IMR-90 (cell line): ENCODE measurements at regions not wholly inside any gene's neighbourhood (a gene's known extent, or its start where the extent isn't known, plus 50 kb on each side); places are given as distances from the start of the nearest gene placed in this dataset.

Source experiments
- ATAC-seq: fragments of 200-7000 bp; cut with Tn5 transposase; 2 replicates; pipeline ENCODE4 v1.9.1; 2020; ENCODE audit warnings: low read depth, mild to moderate bottlenecking, moderate library complexity
- BruUV-seq: library from RNA; stranded (reverse); fragments of 400-500 nt; replicated peaks from 2 replicates; lab custom pipeline; 2021; lab: Mats Ljungman, UMichigan
- CTCF ChIA-PET: fragments of 300-600 bp; formaldehyde crosslinking; extraction: SDS; loops from one replicate; lab custom pipeline; 2021; ENCODE audit warnings: antibody characterized with exemption; lab: Yijun Ruan, JAX
- POLR2A ChIA-PET: fragments of 300-600 bp; sonication (Branson Sonifier 250); formaldehyde crosslinking; loops from one replicate; lab custom pipeline; 2022; ENCODE audit warnings: antibody characterized with exemption; ENCODE audit not compliant: unreplicated experiment; lab: Charles Lee
- DNase-seq: peaks from one replicate; pipeline ENCODE4 v3.0.0; 2013
- H2AFZ ChIP-seq: replicated peaks from 2 replicates; pipeline ENCODE3; 2013; ENCODE audit warnings: low read length, mild to moderate bottlenecking; ENCODE audit not compliant: poor library complexity
- H2AK5ac ChIP-seq: 2 replicates; pipeline ENCODE4 v1.6.1; 2013; ENCODE audit warnings: low read depth, low read length, inconsistent platforms
- H2AK9ac ChIP-seq: replicated peaks from 2 replicates; pipeline ENCODE3; 2013; ENCODE audit warnings: mild to moderate bottlenecking, low read depth, low read length, moderate library complexity; ENCODE audit not compliant: poor library complexity
- H2BK120ac ChIP-seq: 2 replicates; pipeline ENCODE4 v1.6.1; 2013; ENCODE audit warnings: low read depth, low read length, inconsistent platforms
- H2BK15ac ChIP-seq: 3 replicates; pipeline ENCODE4 v1.6.1; 2013; ENCODE audit warnings: low read depth, low read length, inconsistent platforms
- H2BK20ac ChIP-seq: 2 replicates; pipeline ENCODE4 v1.6.1; 2013; ENCODE audit warnings: low read depth, mild to moderate bottlenecking, inconsistent platforms, low read length, moderate library complexity
- H2BK5ac ChIP-seq: 2 replicates; pipeline ENCODE4 v1.6.1; 2013; ENCODE audit warnings: mild to moderate bottlenecking, low read depth, low read length, inconsistent platforms; ENCODE audit not compliant: poor library complexity, severe bottlenecking
- H3K14ac ChIP-seq: replicated peaks from 2 replicates; pipeline ENCODE4 v1.6.1; 2013; ENCODE audit warnings: low read depth, low read length, inconsistent platforms
- H3K18ac ChIP-seq: 2 replicates; pipeline ENCODE4 v1.6.1; 2013; ENCODE audit warnings: low read depth, low read length, control low read depth
- H3K23ac ChIP-seq: 2 replicates; pipeline ENCODE4 v1.6.1; 2013; ENCODE audit warnings: low read depth, low read length, inconsistent platforms
- H3K27ac ChIP-seq: 2 replicates; pipeline ENCODE4 v1.5.1; 2013; ENCODE audit warnings: mild to moderate bottlenecking, control low read depth, low read length; ENCODE audit not compliant: insufficient read depth
- H3K27me3 ChIP-seq: 2 replicates; pipeline ENCODE4 v1.6.1; 2013; ENCODE audit warnings: low read length; ENCODE audit not compliant: control insufficient read depth, insufficient read depth
- H3K36me3 ChIP-seq: 2 replicates; pipeline ENCODE4 v1.6.1; 2013; ENCODE audit warnings: low read length, mixed read lengths; ENCODE audit not compliant: control insufficient read depth, insufficient read depth
- H3K4ac ChIP-seq: 2 replicates; pipeline ENCODE4 v1.6.1; 2013; ENCODE audit warnings: low read depth, low read length, inconsistent platforms
- H3K4me1 ChIP-seq: 2 replicates; pipeline ENCODE4 v1.6.1; 2013; ENCODE audit warnings: low read length, mixed read lengths; ENCODE audit not compliant: control insufficient read depth, insufficient read depth
- H3K4me2 ChIP-seq: 2 replicates; pipeline ENCODE4 v1.6.1; 2013; ENCODE audit warnings: low read depth, mild to moderate bottlenecking, control low read depth, low read length, moderate library complexity
- H3K4me3 ChIP-seq: 2 replicates; pipeline ENCODE4 v1.5.1; 2013; ENCODE audit warnings: low read depth, mild to moderate bottlenecking, control low read depth, low read length, moderate library complexity; ENCODE audit not compliant: insufficient read depth
- H3K56ac ChIP-seq: 2 replicates; pipeline ENCODE4 v1.6.1; 2013; ENCODE audit warnings: low read length, inconsistent platforms; ENCODE audit not compliant: insufficient read depth; ENCODE audit errors: extremely low read depth
- H3K79me1 ChIP-seq, 2 experiments: 2 replicates each; pipeline ENCODE4 v1.6.1; 2013; ENCODE audit warnings: low read length in 2 of 2, inconsistent platforms in 1 of 2, low read depth in 1 of 2
- H3K9ac ChIP-seq: 2 replicates; pipeline ENCODE4 v1.6.1; 2013; ENCODE audit warnings: low read depth, low read length, control low read depth
- H3K9me1 ChIP-seq: 2 replicates; pipeline ENCODE4 v1.6.1; 2013; ENCODE audit warnings: low read length, inconsistent platforms; ENCODE audit not compliant: insufficient read depth
- H3K9me3 ChIP-seq: 2 replicates; pipeline ENCODE4 v1.6.1; 2013; ENCODE audit warnings: low read length; ENCODE audit not compliant: control insufficient read depth, insufficient read depth
- H4K20me1 ChIP-seq: 2 replicates; pipeline ENCODE4 v1.6.1; 2013; ENCODE audit warnings: low read length, inconsistent platforms; ENCODE audit not compliant: insufficient read depth
- H4K5ac ChIP-seq: 2 replicates; pipeline ENCODE4 v1.6.1; 2013; ENCODE audit warnings: mild to moderate bottlenecking, low read depth, low read length, control low read depth
- H4K8ac ChIP-seq, 2 experiments: 2 replicates each; pipeline ENCODE4 v1.6.1; 2013; ENCODE audit warnings: low read depth in 2 of 2, low read length in 2 of 2, control low read depth in 1 of 2, inconsistent platforms in 1 of 2
- H4K91ac ChIP-seq: 2 replicates; pipeline ENCODE4 v1.6.1; 2013; ENCODE audit warnings: low read depth, low read length, inconsistent platforms; ENCODE audit not compliant: insufficient read depth
- CEBPB ChIP-seq: IDR thresholded peaks from 2 replicates; pipeline ENCODE4 v1.6.1; 2012; ENCODE audit warnings: low read depth, low read length, improper control_type of control experiment
- MXI1 ChIP-seq: IDR thresholded peaks from 2 replicates; pipeline ENCODE4 v1.6.1; 2012; ENCODE audit warnings: low read depth, mild to moderate bottlenecking, low read length, moderate library complexity, borderline replicate concordance
- WGBS, 2 experiments: methylation state at CpG; one replicate each; pipeline versions ENCODE4 v1.1.5 to v1.1.7; 2013; ENCODE audit warnings: missing lambda C conversion rate in 2 of 2; ENCODE audit not compliant: insufficient read length in 1 of 2; ENCODE audit errors: extremely low coverage in 2 of 2; 5-methylcytosine and 5-hydroxymethylcytosine counted together
- dilution Hi-C: fragments of 300-500 bp; cut with HindIII; formaldehyde crosslinking; loops from one replicate; pipeline ENCODE4 v1.14.3; 2018; ENCODE audit warnings: low sequenced_read_pairs; ENCODE audit not compliant: unreplicated experiment
- in situ Hi-C: fragments of 300-500 bp; cut with MboI; formaldehyde crosslinking; loops from 3 replicates; pipeline ENCODE4 v1.14.3; 2019; ENCODE audit warnings: low sequenced_read_pairs, inconsistent platforms, mixed read lengths
- intact Hi-C: fragments of 100-400 bp; cut with micrococcal nuclease; formaldehyde crosslinking; loops from 2 replicates; pipeline ENCODE4 v1.10.0; 2022

GRCh38 chr15:47861111-47861903, 144.0 kb downstream of the SEMA6D start:
- H3K14ac ChIP-seq, result no peak overlapping the region
- no peak overlapping the region for H3K4ac ChIP-seq
- TF ChIP-seq CEBPB (no peak), MXI1 (no peak)
- no peak overlapping the region for H4K5ac ChIP-seq
- no peak overlapping the region for H2BK15ac ChIP-seq
- H3K4me2 ChIP-seq, result no peak overlapping the region
- no peaks in the 10 kb centered on the region for H3K4me1 ChIP-seq
- no peak overlapping the region for H4K8ac ChIP-seq
- H3K27me3 ChIP-seq, result peaks cover 3% of the 10 kb centered on the region; the same call in 1 of the 2 replicates
- H3K18ac ChIP-seq, result no peak overlapping the region
- H3K79me1 ChIP-seq, result no peaks in the 10 kb centered on the region
- dilution Hi-C loops (no loop called here), intact Hi-C loops (no loop called here), in situ Hi-C loops (no loop called here)
- no peak overlapping the region for H3K9ac ChIP-seq
- CTCF ChIA-PET, result no interaction called here
- DNase-seq (no peak), ATAC-seq (no peak)
- H2AFZ ChIP-seq, result no peak overlapping the region
- no peak overlapping the region for H2BK20ac ChIP-seq
- no peak overlapping the region for H3K27ac ChIP-seq
- H3K9me3 ChIP-seq, result no peaks in the 10 kb centered on the region
- H2AK5ac ChIP-seq, result no peak overlapping the region
- H2BK5ac ChIP-seq, result no peak overlapping the region
- H3K36me3 ChIP-seq, result no peaks in the 10 kb centered on the region
- H3K9me1 ChIP-seq, result no peaks in the 10 kb centered on the region
- no peak overlapping the region for H2BK120ac ChIP-seq
- 33% methylated on average over 3 of the region's 10 CpGs; no CpG with 5 or more reads in 1 of the 2 experiments for WGBS, 2 experiments
- no peak overlapping the region for H4K91ac ChIP-seq
- no peaks in the 10 kb centered on the region for H4K20me1 ChIP-seq
- BruUV-seq, result no TSS peak
- no peak overlapping the region for H2AK9ac ChIP-seq
- no peak overlapping the region for H3K56ac ChIP-seq
- no peak overlapping the region for H3K4me3 ChIP-seq
- H3K23ac ChIP-seq, result no peak overlapping the region
- POLR2A ChIA-PET, result no interaction called here
